ENCODE measurements at regions not wholly inside any gene's neighbourhood (a gene's known extent, or its start where the extent isn't known, plus 50 kb on each side); places are given as distances from the start of the nearest gene placed in this dataset.

DNA sequence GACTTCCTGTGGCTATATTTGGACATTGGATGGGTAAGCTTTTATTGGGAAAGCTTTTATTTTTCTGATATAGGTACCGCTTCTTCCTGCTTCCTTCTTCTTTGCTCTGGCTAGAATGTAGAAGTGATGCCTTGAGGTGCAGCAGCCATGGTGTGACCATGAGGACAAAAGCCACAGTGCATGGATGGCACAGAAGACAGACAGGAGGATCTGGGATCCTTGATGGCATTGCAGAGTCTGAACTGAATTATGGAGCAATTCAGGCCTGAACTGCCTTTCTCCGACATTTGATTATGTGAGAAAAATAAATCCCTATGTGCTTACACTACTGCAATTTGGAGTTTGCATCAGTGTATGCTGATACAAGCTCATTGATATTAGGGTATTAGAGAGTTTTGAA, 191.3 kb upstream of the CRY1 start:
- no peak for ATAC-seq
- intact Hi-C loops (cut with DNase I) = no loop called here

DNA sequence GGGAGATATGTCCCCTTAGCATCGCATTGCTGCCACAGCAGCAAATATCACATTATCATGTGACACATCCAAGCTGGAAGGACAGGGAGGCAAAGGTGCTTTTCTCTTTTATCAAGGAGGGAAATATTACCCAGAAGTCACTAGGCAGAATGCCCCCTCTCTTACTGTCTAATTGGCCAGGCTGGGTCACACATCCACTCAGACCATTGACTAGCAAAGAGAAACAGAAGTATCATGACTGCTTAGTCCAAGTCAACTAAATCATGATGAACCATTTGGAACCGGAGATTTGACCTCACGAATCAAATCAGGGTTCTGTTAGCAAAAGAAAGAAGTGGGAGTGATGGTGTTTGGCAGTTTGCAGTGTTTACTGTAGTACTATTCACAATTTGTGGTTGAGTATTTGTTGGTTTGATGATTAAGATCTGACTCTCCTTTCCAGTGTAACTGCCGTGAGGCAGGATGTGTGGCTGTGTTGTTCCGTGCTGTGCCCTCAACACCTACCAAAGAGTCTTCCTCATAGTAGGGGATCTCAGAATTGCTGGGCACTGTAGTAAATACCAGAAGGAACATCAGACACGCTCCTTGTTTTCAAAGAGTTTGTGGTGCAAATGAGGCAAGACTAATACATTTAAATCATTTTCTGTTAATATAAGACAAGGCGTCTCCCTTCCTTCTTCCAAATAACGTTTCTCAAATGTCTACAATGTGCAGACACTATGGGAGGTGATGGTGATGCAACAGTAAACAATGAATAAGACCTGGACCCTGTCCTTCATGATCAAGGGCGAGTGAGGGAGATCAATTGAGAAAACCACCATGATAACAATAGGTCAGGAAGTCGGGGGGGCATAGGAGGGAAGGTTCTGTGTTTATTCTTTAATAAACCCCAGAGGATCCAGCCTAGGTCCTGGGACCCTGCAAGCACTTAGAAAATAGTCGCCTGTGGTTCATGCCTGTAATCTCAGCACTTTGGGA, 194.4 kb upstream of the CRY1 start:
- Histone ChIP-seq H3K27ac (no peak overlapping the region), H3K9me3 (no peaks in the 10 kb centered on the region), H3K27me3 (ENCODE audit: insufficient read depth in 3 of 3, low read length in 2 of 3) (no peaks in the 10 kb centered on the region), H3K4me3 (no peak overlapping the region), H3K4me1 (no peaks in the 10 kb centered on the region), H3K36me3 (ENCODE audit: insufficient read depth in 1 of 2, low read depth in 1 of 2) (no peaks in the 10 kb centered on the region)
- intact Hi-C loops (cut with DNase I) = no loop called here
- ATAC-seq (no peak), DNase-seq (no peak)
- TF ChIP-seq, protein P1, sequence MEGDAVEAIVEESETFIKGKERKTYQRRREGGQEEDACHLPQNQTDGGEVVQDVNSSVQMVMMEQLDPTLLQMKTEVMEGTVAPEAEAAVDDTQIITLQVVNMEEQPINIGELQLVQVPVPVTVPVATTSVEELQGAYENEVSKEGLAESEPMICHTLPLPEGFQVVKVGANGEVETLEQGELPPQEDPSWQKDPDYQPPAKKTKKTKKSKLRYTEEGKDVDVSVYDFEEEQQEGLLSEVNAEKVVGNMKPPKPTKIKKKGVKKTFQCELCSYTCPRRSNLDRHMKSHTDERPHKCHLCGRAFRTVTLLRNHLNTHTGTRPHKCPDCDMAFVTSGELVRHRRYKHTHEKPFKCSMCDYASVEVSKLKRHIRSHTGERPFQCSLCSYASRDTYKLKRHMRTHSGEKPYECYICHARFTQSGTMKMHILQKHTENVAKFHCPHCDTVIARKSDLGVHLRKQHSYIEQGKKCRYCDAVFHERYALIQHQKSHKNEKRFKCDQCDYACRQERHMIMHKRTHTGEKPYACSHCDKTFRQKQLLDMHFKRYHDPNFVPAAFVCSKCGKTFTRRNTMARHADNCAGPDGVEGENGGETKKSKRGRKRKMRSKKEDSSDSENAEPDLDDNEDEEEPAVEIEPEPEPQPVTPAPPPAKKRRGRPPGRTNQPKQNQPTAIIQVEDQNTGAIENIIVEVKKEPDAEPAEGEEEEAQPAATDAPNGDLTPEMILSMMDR (IDR thresholded peaks at IDR 0.05) = no peak
- WGBS, 3 donors = 77 to 79% (median 78%) methylated on average over 11 of the region's 11 CpGs

More for the DNA sequence above, 191.3 kb upstream of the CRY1 start:
- no peaks in the 10 kb centered on the region for H3K36me3 ChIP-seq (ENCODE audit: insufficient read depth in 1 of 2, low read depth in 1 of 2)
- TF ChIP-seq, protein P1 (IDR thresholded peaks at IDR 0.05) = no peak
- H3K4me3 ChIP-seq = no peak overlapping the region
- no peaks in the 10 kb centered on the region for H3K27me3 ChIP-seq (ENCODE audit: insufficient read depth in 3 of 3, low read length in 2 of 3)
- H3K9me3 ChIP-seq = peaks cover 1% of the 10 kb centered on the region
- H3K27ac ChIP-seq = no peak overlapping the region
- 91 to 100% (median 93%) methylated on average over 2 of the region's 2 CpGs for WGBS, 3 donors
- H3K4me1 ChIP-seq = no peaks in the 10 kb centered on the region
- no peak for DNase-seq

- intact Hi-C loops (cut with DNase I) = no loop called here
- Histone ChIP-seq H3K36me3 (ENCODE audit: insufficient read depth in 1 of 2, low read depth in 1 of 2) (no peaks in the 10 kb centered on the region), H3K4me3 (no peak overlapping the region), H3K27me3 (ENCODE audit: insufficient read depth in 3 of 3, low read length in 2 of 3) (no peaks in the 10 kb centered on the region), H3K4me1 (no peaks in the 10 kb centered on the region), H3K9me3 (no peaks in the 10 kb centered on the region), H3K27ac (no peak overlapping the region)
- WGBS, 3 donors = 77% methylated on average over 15 of the region's 15 CpGs
- DNase-seq = no peak
- TF ChIP-seq, protein P1 (IDR thresholded peaks at IDR 0.05) = no peak
- no peak for ATAC-seq
These were observed 195.2 kb upstream of the CRY1 start for GRCh38 chr12:107288414-107289127.

DNA sequence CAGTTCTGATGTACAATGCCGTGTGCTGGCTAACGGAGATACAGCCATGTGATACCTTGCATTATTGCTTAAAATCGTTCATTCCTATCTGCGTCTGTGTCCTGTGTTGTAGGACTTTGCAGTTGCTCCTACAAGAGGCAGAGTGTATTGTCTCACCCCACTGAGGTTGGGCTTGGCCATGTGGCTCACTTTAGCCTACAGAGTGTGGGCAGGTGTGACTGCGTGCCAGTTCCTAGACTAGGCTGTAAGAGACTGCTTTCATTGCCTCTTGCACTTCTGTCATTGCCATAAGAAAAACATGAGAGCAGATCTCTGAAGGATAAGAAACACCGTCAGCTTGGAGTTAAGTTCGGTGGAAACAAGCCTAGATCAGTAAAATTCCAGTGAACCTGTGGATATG, 197.7 kb upstream of the CRY1 start:
- Histone ChIP-seq H3K27me3 (ENCODE audit: insufficient read depth in 3 of 3, low read length in 2 of 3) (no peaks in the 10 kb centered on the region), H3K27ac (no peak overlapping the region), H3K4me3 (no peak overlapping the region), H3K36me3 (ENCODE audit: insufficient read depth in 1 of 2, low read depth in 1 of 2) (no peaks in the 10 kb centered on the region), H3K9me3 (no peaks in the 10 kb centered on the region), H3K4me1 (no peaks in the 10 kb centered on the region)
- no peak for DNase-seq
- WGBS, 3 donors = 84 to 87% (median 84%) methylated on average over 7 of the region's 7 CpGs
- no peak for ATAC-seq
- intact Hi-C loops (cut with DNase I) = no loop called here
- TF ChIP-seq, protein P1 (IDR thresholded peaks at IDR 0.05) = no peak
